B cell (primary cell): ENCODE measurements at regions not wholly inside any gene's neighbourhood (a gene's known extent, or its start where the extent isn't known, plus 50 kb on each side); places are given as distances from the start of the nearest gene placed in this dataset.

Source experiments
- ATAC-seq: fragments of 200-7000 bp; cut with Tn5 transposase; one replicate; pipeline ENCODE4 v1.10.0; 2021; ENCODE audit warnings: low read depth, mild to moderate bottlenecking, moderate number of reproducible peaks, moderate library complexity
- CTCF ChIA-PET: fragments of 350-600 bp; sonication (Branson Sonifier 250); formaldehyde crosslinking; loops from one replicate; lab custom pipeline; 2021; ENCODE audit warnings: antibody characterized with exemption, inconsistent platforms; lab: Charles Lee
- POLR2A ChIA-PET: fragments of 350-600 bp; sonication (Branson Sonifier 250); formaldehyde crosslinking; loops from one replicate; lab custom pipeline; 2021; ENCODE audit warnings: antibody characterized with exemption; lab: Charles Lee
- DNase-seq: peaks from one replicate; pipeline ENCODE4 v3.0.0; 2013
- H2AFZ ChIP-seq: 2 replicates; pipeline ENCODE4 v1.6.1; 2012; ENCODE audit warnings: mild to moderate bottlenecking, low read depth, low read length; ENCODE audit not compliant: insufficient read depth, poor library complexity, severe bottlenecking
- H3K27ac ChIP-seq, 2 donors: 1 replicate in 1 of 2; 2 replicates in 1 of 2; pipeline ENCODE4 v1.5.1; 2012 to 2013; ENCODE audit warnings: low read length in 2 of 2, mild to moderate bottlenecking in 2 of 2, moderate library complexity in 1 of 2
- H3K27me3 ChIP-seq, 4 experiments: fragments of 200-600 bp in 1 of 4; sonication (generic) in 1 of 4; replicated peaks in 1 of 4; 1 replicate in 2 of 4; 2 replicates in 2 of 4; pipeline versions ENCODE4 v1.6.1 to v1.7.0; 2013 to 2016; ENCODE audit warnings: low read length in 3 of 4, mild to moderate bottlenecking in 2 of 4, mixed read lengths in 1 of 4, moderate library complexity in 1 of 4; ENCODE audit not compliant: insufficient read depth in 4 of 4, control insufficient read depth in 3 of 4; ENCODE audit errors: control extremely low read depth in 1 of 4
- H3K36me3 ChIP-seq, 2 experiments: replicated peaks in 1 of 2; 1 replicate in 1 of 2; 2 replicates in 1 of 2; pipeline versions ENCODE4 v1.6.1 to v1.7.1; 2013; ENCODE audit warnings: low read length in 1 of 2; ENCODE audit not compliant: insufficient read depth in 2 of 2, control insufficient read depth in 1 of 2; ENCODE audit errors: control extremely low read depth in 1 of 2, extremely low read depth in 1 of 2
- H3K4me1 ChIP-seq, 2 donors: fragments of 200-600 bp in 1 of 2; sonication (generic) in 1 of 2; 1 replicate in 1 of 2; 2 replicates in 1 of 2; pipeline versions ENCODE4 v1.5.1 to v1.6.1; 2013 to 2017; ENCODE audit warnings: low read length in 2 of 2; ENCODE audit not compliant: control insufficient read depth in 2 of 2, insufficient read depth in 2 of 2
- H3K4me2 ChIP-seq: replicated peaks from 2 replicates; pipeline ENCODE3; 2012; ENCODE audit warnings: mild to moderate bottlenecking, low read depth, low read length; ENCODE audit not compliant: poor library complexity, severe bottlenecking
- H3K4me3 ChIP-seq, 5 experiments: fragments of 200-600 bp in 1 of 5; sonication (generic) in 1 of 5; 1 replicate in 3 of 5; 2 replicates in 2 of 5; pipeline versions ENCODE4 v1.5.1 to v1.7.0; 2011 to 2016; ENCODE audit warnings: low read length in 4 of 5, mild to moderate bottlenecking in 4 of 5, low read depth in 2 of 5, control low read depth in 1 of 5, moderate library complexity in 1 of 5; ENCODE audit not compliant: insufficient read depth in 1 of 5; ENCODE audit errors: control extremely low read depth in 1 of 5, extremely low read depth in 1 of 5
- H3K79me2 ChIP-seq: fragments of 200-600 bp; sonication (generic); one replicate; pipeline ENCODE4 v1.6.0; 2016; ENCODE audit warnings: low read length; ENCODE audit not compliant: control insufficient read depth, insufficient read depth
- H3K9ac ChIP-seq: fragments of 200-600 bp; sonication (generic); 2 replicates; pipeline ENCODE4 v1.6.1; 2017; ENCODE audit warnings: mild to moderate bottlenecking, low read length, moderate library complexity
- H3K9me3 ChIP-seq, 3 donors: one replicate each; pipeline versions ENCODE4 v1.6.1 to v1.7.1; 2013; ENCODE audit warnings: low read length in 2 of 3; ENCODE audit not compliant: control insufficient read depth in 2 of 3, insufficient read depth in 1 of 3; ENCODE audit errors: control extremely low read depth in 1 of 3
- H4K20me1 ChIP-seq: 2 replicates; pipeline ENCODE4 v1.6.0; 2012; ENCODE audit warnings: mild to moderate bottlenecking, low read length; ENCODE audit not compliant: insufficient read depth, control insufficient read depth, poor library complexity, severe bottlenecking
- H3K27ac Mint-ChIP-seq: one replicate; pipeline ENCODE4 v1.8.0; 2021; ENCODE audit warnings: mixed read lengths
- H3K27me3 Mint-ChIP-seq: one replicate; pipeline ENCODE4 v1.8.0; 2021; ENCODE audit warnings: mixed read lengths
- H3K4me1 Mint-ChIP-seq: one replicate; pipeline ENCODE4 v1.8.0; 2021; ENCODE audit warnings: mixed read lengths
- H3K4me3 Mint-ChIP-seq: one replicate; pipeline ENCODE4 v1.8.0; 2021; ENCODE audit warnings: mixed read lengths
- H3K9me3 Mint-ChIP-seq: one replicate; pipeline ENCODE4 v1.8.0; 2022; ENCODE audit warnings: mixed read lengths; ENCODE audit not compliant: insufficient read depth
- EZH2 ChIP-seq: IDR thresholded peaks from 2 replicates; pipeline ENCODE4 v1.6.1; 2012; ENCODE audit warnings: borderline replicate concordance, low read depth, mild to moderate bottlenecking, moderate library complexity, low read length; ENCODE audit not compliant: insufficient read depth, poor library complexity, severe bottlenecking
- whole genome bisulfite sequencing: methylation state at CpG from one replicate; pipeline ENCODE4 v1.1.5; 2013; ENCODE audit warnings: missing lambda C conversion rate; ENCODE audit not compliant: insufficient coverage; 5-methylcytosine and 5-hydroxymethylcytosine counted together
- intact Hi-C: fragments of 100-400 bp; cut with micrococcal nuclease; formaldehyde crosslinking; loops from one replicate; pipeline ENCODE4 v1.10.0; 2022
- TF ChIP-seq, protein P1 (sequence below): fragments of 200-600 bp; IDR thresholded peaks from one replicate; pipeline ENCODE4 v1.8.0; 2022; ENCODE audit warnings: antibody characterized with exemption, mild to moderate bottlenecking

GRCh38 chr11:15599376-15599775 is 484.7 kb downstream of the INSC start:
- TF ChIP-seq EZH2, result no peak
- TF ChIP-seq, protein P1, sequence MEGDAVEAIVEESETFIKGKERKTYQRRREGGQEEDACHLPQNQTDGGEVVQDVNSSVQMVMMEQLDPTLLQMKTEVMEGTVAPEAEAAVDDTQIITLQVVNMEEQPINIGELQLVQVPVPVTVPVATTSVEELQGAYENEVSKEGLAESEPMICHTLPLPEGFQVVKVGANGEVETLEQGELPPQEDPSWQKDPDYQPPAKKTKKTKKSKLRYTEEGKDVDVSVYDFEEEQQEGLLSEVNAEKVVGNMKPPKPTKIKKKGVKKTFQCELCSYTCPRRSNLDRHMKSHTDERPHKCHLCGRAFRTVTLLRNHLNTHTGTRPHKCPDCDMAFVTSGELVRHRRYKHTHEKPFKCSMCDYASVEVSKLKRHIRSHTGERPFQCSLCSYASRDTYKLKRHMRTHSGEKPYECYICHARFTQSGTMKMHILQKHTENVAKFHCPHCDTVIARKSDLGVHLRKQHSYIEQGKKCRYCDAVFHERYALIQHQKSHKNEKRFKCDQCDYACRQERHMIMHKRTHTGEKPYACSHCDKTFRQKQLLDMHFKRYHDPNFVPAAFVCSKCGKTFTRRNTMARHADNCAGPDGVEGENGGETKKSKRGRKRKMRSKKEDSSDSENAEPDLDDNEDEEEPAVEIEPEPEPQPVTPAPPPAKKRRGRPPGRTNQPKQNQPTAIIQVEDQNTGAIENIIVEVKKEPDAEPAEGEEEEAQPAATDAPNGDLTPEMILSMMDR, result no peak
- ChIA-PET CTCF (no interaction called here), POLR2A (no interaction called here)
- Mint-ChIP-seq H3K27me3 (no peaks in the 10 kb centered on the region), H3K4me3 (no peak overlapping the region), H3K4me1 (no peaks in the 10 kb centered on the region), H3K9me3 (peaks cover 3% of the 10 kb centered on the region), H3K27ac (no peak overlapping the region)
- Histone ChIP-seq H3K79me2 (no peaks in the 10 kb centered on the region), H3K27ac (no peak overlapping the region), H2AFZ (no peak overlapping the region), H3K9me3 (peaks cover 0 to 11% (median 0%) of the 10 kb centered on the region in 3 donors), H3K9ac (no peak overlapping the region), H3K4me2 (no peak overlapping the region), H3K36me3 (no peaks in the 10 kb centered on the region), H3K4me1 (no peaks in the 10 kb centered on the region), H4K20me1 (no peaks in the 10 kb centered on the region), H3K4me3 (no peak overlapping the region), H3K27me3 (no peaks in the 10 kb centered on the region)
- ATAC-seq (no peak), DNase-seq (no peak)
- 96% methylated on average over 3 of the region's 3 CpGs for WGBS
- intact Hi-C loops, result no loop called here

DNA sequence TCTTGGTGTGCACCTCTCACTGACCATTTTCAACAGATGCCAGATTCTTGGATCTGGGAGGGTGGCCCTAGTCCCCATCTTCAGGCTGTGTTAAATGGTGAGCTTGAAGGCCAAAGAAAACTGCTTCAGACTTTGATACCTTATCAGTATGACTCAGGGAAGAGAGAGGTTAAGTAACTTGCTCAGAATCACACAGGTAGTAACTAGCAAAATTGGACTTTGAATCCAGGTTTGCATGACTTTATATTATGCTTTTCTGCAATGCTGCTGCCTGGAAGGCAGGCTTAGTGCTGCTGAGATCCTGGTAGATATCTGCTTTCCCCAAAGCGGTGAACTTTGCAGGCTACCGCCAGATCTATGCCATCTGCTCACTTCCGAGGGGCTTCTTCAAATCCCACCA is 487.3 kb downstream of the INSC start:
- ATAC-seq, result no peak
- no peak overlapping the region for H3K4me2 ChIP-seq
- no peaks in the 10 kb centered on the region for H3K27me3 ChIP-seq
- Mint-ChIP-seq H3K9me3 (peaks cover 2% of the 10 kb centered on the region), H3K4me1 (no peaks in the 10 kb centered on the region), H3K4me3 (no peak overlapping the region), H3K27ac (no peak overlapping the region), H3K27me3 (no peaks in the 10 kb centered on the region)
- CTCF ChIA-PET, result no interaction called here
- H3K4me3 ChIP-seq, result no peak overlapping the region
- TF ChIP-seq EZH2, result no peak
- TF ChIP-seq, protein P1, result no peak
- no peaks in the 10 kb centered on the region for H3K4me1 ChIP-seq
- no peak overlapping the region for H3K27ac ChIP-seq
- H4K20me1 ChIP-seq, result no peaks in the 10 kb centered on the region
- no peaks in the 10 kb centered on the region for H3K36me3 ChIP-seq
- no peaks in the 10 kb centered on the region for H3K79me2 ChIP-seq
- H2AFZ ChIP-seq, result no peak overlapping the region
- H3K9me3 ChIP-seq, result peaks cover 0 to 6% (median 0%) of the 10 kb centered on the region in 3 donors
- no peak for DNase-seq
- intact Hi-C loops, result no loop called here
- no peak overlapping the region for H3K9ac ChIP-seq
- POLR2A ChIA-PET, result no interaction called here
- 100% methylated on average over 3 of the region's 3 CpGs for WGBS
